HCT116 (cell line): ENCODE measurements at regions not wholly inside any gene's neighbourhood (a gene's known extent, or its start where the extent isn't known, plus 50 kb on each side); places are given as distances from the start of the nearest gene placed in this dataset.

Experiments
- CEBPB ChIP-seq: IDR thresholded peaks from 2 replicates; pipeline ENCODE4 v1.6.1; 2012; ENCODE audit warnings: low read depth
- POLR2AphosphoS5 ChIP-seq: IDR thresholded peaks from 2 replicates; pipeline ENCODE4 v1.6.1; 2011; ENCODE audit warnings: mild to moderate bottlenecking, low read depth, low read length, moderate library complexity
- TF ChIP-seq, protein P1 (sequence below), 3 experiments: fragments of 200-600 bp in 1 of 3; sonication (generic) in 1 of 3; IDR thresholded peaks in 2 of 3; conservative IDR thresholded peaks in 1 of 3; 2 replicates each; pipeline ENCODE4 v1.5.1; 2012 to 2017; ENCODE audit warnings: low read depth in 2 of 3, low read length in 2 of 3, antibody characterized with exemption in 1 of 3, borderline replicate concordance in 1 of 3, control low read depth in 1 of 3, mild to moderate bottlenecking in 1 of 3, mixed read lengths in 1 of 3, mixed run types in 1 of 3, moderate library complexity in 1 of 3; ENCODE audit not compliant: insufficient read depth in 1 of 3
- TF ChIP-seq, protein P2 (sequence below): IDR thresholded peaks from 2 replicates; pipeline ENCODE4 v1.6.1; 2012; ENCODE audit warnings: low read depth

DNA sequence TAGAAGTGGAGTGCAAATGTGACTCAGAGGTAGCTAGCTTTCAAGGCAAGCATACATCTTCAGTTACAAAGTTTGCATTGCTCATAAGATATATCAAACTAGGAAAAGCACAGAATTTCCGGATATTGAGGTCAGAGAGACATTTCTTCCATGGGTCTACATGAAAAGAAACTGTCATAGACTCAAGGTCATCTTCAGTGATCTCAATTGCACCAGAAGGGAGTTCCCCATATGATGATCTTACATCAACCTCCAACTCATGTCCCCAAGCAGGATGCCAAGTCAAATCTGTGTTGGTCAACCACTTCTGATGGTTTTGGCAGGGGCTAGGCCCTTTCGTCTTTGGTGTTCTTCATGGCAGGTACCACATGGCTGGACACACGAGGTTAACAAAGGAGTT is 459.9 kb upstream of the MAF start:
- TF ChIP-seq CEBPB = no peak
- TF ChIP-seq, protein P1, sequence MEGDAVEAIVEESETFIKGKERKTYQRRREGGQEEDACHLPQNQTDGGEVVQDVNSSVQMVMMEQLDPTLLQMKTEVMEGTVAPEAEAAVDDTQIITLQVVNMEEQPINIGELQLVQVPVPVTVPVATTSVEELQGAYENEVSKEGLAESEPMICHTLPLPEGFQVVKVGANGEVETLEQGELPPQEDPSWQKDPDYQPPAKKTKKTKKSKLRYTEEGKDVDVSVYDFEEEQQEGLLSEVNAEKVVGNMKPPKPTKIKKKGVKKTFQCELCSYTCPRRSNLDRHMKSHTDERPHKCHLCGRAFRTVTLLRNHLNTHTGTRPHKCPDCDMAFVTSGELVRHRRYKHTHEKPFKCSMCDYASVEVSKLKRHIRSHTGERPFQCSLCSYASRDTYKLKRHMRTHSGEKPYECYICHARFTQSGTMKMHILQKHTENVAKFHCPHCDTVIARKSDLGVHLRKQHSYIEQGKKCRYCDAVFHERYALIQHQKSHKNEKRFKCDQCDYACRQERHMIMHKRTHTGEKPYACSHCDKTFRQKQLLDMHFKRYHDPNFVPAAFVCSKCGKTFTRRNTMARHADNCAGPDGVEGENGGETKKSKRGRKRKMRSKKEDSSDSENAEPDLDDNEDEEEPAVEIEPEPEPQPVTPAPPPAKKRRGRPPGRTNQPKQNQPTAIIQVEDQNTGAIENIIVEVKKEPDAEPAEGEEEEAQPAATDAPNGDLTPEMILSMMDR (IDR thresholded peaks at IDR 0.05 in 2 of 3, conservative IDR thresholded peaks at IDR 0.05 in 1 of 3; ENCODE audit: borderline replicate concordance in 1 of 3, insufficient read depth in 1 of 3, low read depth in 2 of 3, low read length in 2 of 3) = no peak
- TF ChIP-seq, protein P2, sequence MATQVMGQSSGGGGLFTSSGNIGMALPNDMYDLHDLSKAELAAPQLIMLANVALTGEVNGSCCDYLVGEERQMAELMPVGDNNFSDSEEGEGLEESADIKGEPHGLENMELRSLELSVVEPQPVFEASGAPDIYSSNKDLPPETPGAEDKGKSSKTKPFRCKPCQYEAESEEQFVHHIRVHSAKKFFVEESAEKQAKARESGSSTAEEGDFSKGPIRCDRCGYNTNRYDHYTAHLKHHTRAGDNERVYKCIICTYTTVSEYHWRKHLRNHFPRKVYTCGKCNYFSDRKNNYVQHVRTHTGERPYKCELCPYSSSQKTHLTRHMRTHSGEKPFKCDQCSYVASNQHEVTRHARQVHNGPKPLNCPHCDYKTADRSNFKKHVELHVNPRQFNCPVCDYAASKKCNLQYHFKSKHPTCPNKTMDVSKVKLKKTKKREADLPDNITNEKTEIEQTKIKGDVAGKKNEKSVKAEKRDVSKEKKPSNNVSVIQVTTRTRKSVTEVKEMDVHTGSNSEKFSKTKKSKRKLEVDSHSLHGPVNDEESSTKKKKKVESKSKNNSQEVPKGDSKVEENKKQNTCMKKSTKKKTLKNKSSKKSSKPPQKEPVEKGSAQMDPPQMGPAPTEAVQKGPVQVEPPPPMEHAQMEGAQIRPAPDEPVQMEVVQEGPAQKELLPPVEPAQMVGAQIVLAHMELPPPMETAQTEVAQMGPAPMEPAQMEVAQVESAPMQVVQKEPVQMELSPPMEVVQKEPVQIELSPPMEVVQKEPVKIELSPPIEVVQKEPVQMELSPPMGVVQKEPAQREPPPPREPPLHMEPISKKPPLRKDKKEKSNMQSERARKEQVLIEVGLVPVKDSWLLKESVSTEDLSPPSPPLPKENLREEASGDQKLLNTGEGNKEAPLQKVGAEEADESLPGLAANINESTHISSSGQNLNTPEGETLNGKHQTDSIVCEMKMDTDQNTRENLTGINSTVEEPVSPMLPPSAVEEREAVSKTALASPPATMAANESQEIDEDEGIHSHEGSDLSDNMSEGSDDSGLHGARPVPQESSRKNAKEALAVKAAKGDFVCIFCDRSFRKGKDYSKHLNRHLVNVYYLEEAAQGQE = no peak
- no peak for TF ChIP-seq POLR2AphosphoS5
